GM19324 (cell line): ENCODE measurements at regions not wholly inside any gene's neighbourhood (a gene's known extent, or its start where the extent isn't known, plus 50 kb on each side); places are given as distances from the start of the nearest gene placed in this dataset.
"Not testable (repeated sequence)": the region's sequence is repeated elsewhere in the genome, so short reads cannot be mapped to it uniquely, and the experiment has no call there.

Experiments
- ATAC-seq: cut with Tn5 transposase; IDR thresholded peaks from one replicate; pipeline ENCODE4 v1.9.1; 2021; ENCODE audit warnings: mild to moderate bottlenecking, moderate library complexity; ENCODE audit not compliant: unreplicated experiment, low FRiP score

GRCh38 chr13:50129081-50129705, 113.9 kb downstream of the KCNRG start:
- no peak for ATAC-seq

GRCh38 chr13:50129706-50130122, 114.5 kb downstream of the KCNRG start:
- ATAC-seq = no peak

- no peak for ATAC-seq
Observed at GRCh38 chr13:50130123-50130946, 115.1 kb downstream of the KCNRG start.

GRCh38 chr13:50131920-50132903, 117.0 kb downstream of the KCNRG start:
- ATAC-seq = no peak

- ATAC-seq = no peak
Observed at GRCh38 chr13:50132904-50133357, 117.7 kb downstream of the KCNRG start.

- ATAC-seq = no peak
Observed at GRCh38 chr13:50133358-50133953, 118.2 kb downstream of the KCNRG start.

- ATAC-seq = no peak
Observed at GRCh38 chr13:50136226-50136625, 121.0 kb downstream of the KCNRG start.

- ATAC-seq = no peak
Observed at GRCh38 chr13:50136678-50137077, 121.4 kb downstream of the KCNRG start.

- ATAC-seq = not testable (repeated sequence)
Observed at GRCh38 chr13:50139435-50139934, 124.2 kb downstream of the KCNRG start.

GRCh38 chr13:50140153-50140552, 124.9 kb downstream of the KCNRG start:
- no peak for ATAC-seq

- no peak for ATAC-seq
Observed at GRCh38 chr13:50140581-50141374, 125.5 kb downstream of the KCNRG start.

GRCh38 chr13:50141375-50141975, 126.2 kb downstream of the KCNRG start:
- ATAC-seq = no peak

GRCh38 chr13:50144246-50145160, 129.3 kb downstream of the KCNRG start:
- ATAC-seq = no peak

GRCh38 chr13:50149214-50149613, 134.0 kb downstream of the KCNRG start:
- ATAC-seq = no peak

GRCh38 chr13:50149932-50150331, 134.7 kb downstream of the KCNRG start:
- ATAC-seq = no peak

- ATAC-seq = no peak
Observed at GRCh38 chr13:50152224-50152623, 137.0 kb downstream of the KCNRG start.

- peak; percentile 68 for ATAC-seq
Observed at GRCh38 chr13:50152655-50153309, 137.5 kb downstream of the KCNRG start.
